Endothelial cell of umbilical vein (primary cell): ENCODE measurements at regions not wholly inside any gene's neighbourhood (a gene's known extent, or its start where the extent isn't known, plus 50 kb on each side); places are given as distances from the start of the nearest gene placed in this dataset.

Source experiments
- BruUV-seq: library from RNA; stranded (reverse); fragments of 400-500 nt; replicated peaks from 2 replicates; lab custom pipeline; 2021; lab: Mats Ljungman, UMichigan
- CTCF ChIA-PET: fragments of 300-600, 350-600 bp; sonication (Branson Sonifier 250); formaldehyde crosslinking; loops from one replicate; lab custom pipeline; 2021; ENCODE audit warnings: antibody characterized with exemption, inconsistent platforms; lab: Charles Lee
- POLR2A ChIA-PET: fragments of 300-600, 350-600 bp; sonication (Branson Sonifier 250); formaldehyde crosslinking; loops from one replicate; lab custom pipeline; 2021; ENCODE audit warnings: antibody characterized with exemption, inconsistent platforms; lab: Charles Lee
- DNase-seq: peaks from one replicate; pipeline ENCODE4 v3.0.0-alpha.2; 2011; ENCODE audit warnings: low read depth, low spot score
- FAIRE-seq: peaks from 2 replicates; lab custom pipeline; 2011; peaks lifted over from hg19 to GRCh38; lab: Jason Lieb, UNC
- H2AFZ ChIP-seq: 2 replicates; pipeline ENCODE4 v1.6.0; 2012; ENCODE audit warnings: low read depth, low read length, control low read depth, inconsistent platforms
- H3K27ac ChIP-seq: 2 replicates; pipeline ENCODE4 v1.5.1; 2011; ENCODE audit warnings: low read depth, mild to moderate bottlenecking, control low read depth, low read length, moderate library complexity; ENCODE audit not compliant: insufficient read depth
- H3K27me3 ChIP-seq, 2 experiments: 2 replicates each; pipeline versions ENCODE4 v1.6.0 to v1.6.1; 2011; ENCODE audit warnings: low read length in 2 of 2, mixed read lengths in 1 of 2; ENCODE audit not compliant: control insufficient read depth in 2 of 2, insufficient read depth in 2 of 2
- H3K36me3 ChIP-seq, 2 experiments: 2 replicates in 1 of 2; 3 replicates in 1 of 2; pipeline ENCODE4 v1.5.1; 2011; ENCODE audit warnings: low read length in 2 of 2, mild to moderate bottlenecking in 1 of 2, moderate library complexity in 1 of 2; ENCODE audit not compliant: control insufficient read depth in 2 of 2, insufficient read depth in 2 of 2; ENCODE audit errors: extremely low read depth in 1 of 2
- H3K4me1 ChIP-seq: 3 replicates; pipeline ENCODE4 v1.5.1; 2011; ENCODE audit warnings: mild to moderate bottlenecking, low read length; ENCODE audit not compliant: control insufficient read depth, insufficient read depth; ENCODE audit errors: extremely low read depth
- H3K4me2 ChIP-seq: 2 replicates; pipeline ENCODE4 v1.6.1; 2011; ENCODE audit warnings: low read length, control low read depth, mixed read lengths; ENCODE audit not compliant: insufficient read depth
- H3K4me3 ChIP-seq, 3 experiments: fragments of 200-600 bp in 1 of 3; sonication (generic), shearing (Covaris generic) in 1 of 3; replicated peaks in 1 of 3; 2 replicates each; pipeline ENCODE4 v1.5.1; 2011 to 2016; ENCODE audit warnings: control low read depth in 3 of 3, low read length in 3 of 3, mild to moderate bottlenecking in 2 of 3, inconsistent platforms in 1 of 3, low read depth in 1 of 3, moderate library complexity in 1 of 3; ENCODE audit not compliant: insufficient read depth in 1 of 3
- H3K79me2 ChIP-seq: 2 replicates; pipeline ENCODE4 v1.6.0; 2012; ENCODE audit warnings: low read length, inconsistent platforms; ENCODE audit not compliant: control insufficient read depth, insufficient read depth
- H3K9ac ChIP-seq: replicated peaks from 2 replicates; pipeline ENCODE3; 2011; ENCODE audit warnings: low read length, control low read depth; ENCODE audit not compliant: insufficient read depth; ENCODE audit errors: extremely low read depth
- H3K9me1 ChIP-seq: replicated peaks from 3 replicates; pipeline ENCODE4 v1.6.0; 2011; ENCODE audit warnings: mild to moderate bottlenecking, low read length; ENCODE audit not compliant: control insufficient read depth, insufficient read depth; ENCODE audit errors: extremely low read depth
- H3K9me3 ChIP-seq: replicated peaks from 2 replicates; pipeline ENCODE4 v1.5.1; 2012; ENCODE audit warnings: low read length, inconsistent platforms; ENCODE audit not compliant: control insufficient read depth, insufficient read depth
- H4K20me1 ChIP-seq: replicated peaks from 2 replicates; pipeline ENCODE3; 2011; ENCODE audit warnings: mild to moderate bottlenecking, low read length; ENCODE audit not compliant: control insufficient read depth, insufficient read depth; ENCODE audit errors: extremely low read depth
- EZH2 ChIP-seq: IDR thresholded peaks from 2 replicates; pipeline ENCODE4 v1.6.1; 2012; ENCODE audit warnings: borderline replicate concordance, low read depth, mild to moderate bottlenecking, moderate library complexity, low read length, inconsistent platforms; ENCODE audit not compliant: severe bottlenecking
- FOS ChIP-seq: IDR thresholded peaks from 2 replicates; pipeline ENCODE4 v1.6.1; 2011; ENCODE audit warnings: mild to moderate bottlenecking, low read length, moderate library complexity, borderline replicate concordance; ENCODE audit not compliant: insufficient read depth
- GATA2 ChIP-seq: IDR thresholded peaks from 2 replicates; pipeline ENCODE4 v1.7.0; 2011; ENCODE audit warnings: low read depth, mild to moderate bottlenecking, moderate library complexity, mixed read lengths, low read length; ENCODE audit not compliant: insufficient read length, insufficient read depth
- JUN ChIP-seq: IDR thresholded peaks from 2 replicates; pipeline ENCODE4 v1.6.1; 2011; ENCODE audit warnings: borderline replicate concordance, low read depth; ENCODE audit not compliant: insufficient read length, insufficient read depth
- MYC ChIP-seq: IDR thresholded peaks from one replicate; pipeline ENCODE4 v1.6.1; 2011; ENCODE audit warnings: mild to moderate bottlenecking, low read depth, low read length
- POLR2A ChIP-seq: IDR thresholded peaks from 2 replicates; pipeline ENCODE4 v1.6.1; 2012; ENCODE audit warnings: low read depth, mild to moderate bottlenecking, control low read depth, low read length
- POLR2AphosphoS5 ChIP-seq: IDR thresholded peaks from 2 replicates; pipeline ENCODE4 v1.6.1; 2012; ENCODE audit warnings: low read depth, mild to moderate bottlenecking, control low read depth, low read length, moderate library complexity; ENCODE audit not compliant: insufficient read depth
- dilution Hi-C: fragments of 300-500 bp; cut with MboI; formaldehyde crosslinking; loops from one replicate; pipeline ENCODE4 v1.15.0; 2019; ENCODE audit warnings: low sequenced_read_pairs; ENCODE audit not compliant: extremely low pct_ligation_motif_present
- intact Hi-C: fragments of 100-400 bp; cut with micrococcal nuclease; formaldehyde crosslinking; loops from one replicate; pipeline ENCODE4 v1.10.0; 2022
- TF ChIP-seq, protein P1 (sequence below): IDR thresholded peaks from 2 replicates; pipeline ENCODE4 v1.6.1; 2011; ENCODE audit not compliant: insufficient read depth, insufficient read length
- TF ChIP-seq, protein P2 (sequence below), 2 donors: IDR thresholded peaks; 1 replicate in 1 of 2; 2 replicates in 1 of 2; pipeline ENCODE4 v1.5.1; 2011; ENCODE audit warnings: low read length in 2 of 2, mild to moderate bottlenecking in 2 of 2, moderate library complexity in 2 of 2, control low read depth in 1 of 2, inconsistent platforms in 1 of 2, low read depth in 1 of 2; ENCODE audit not compliant: insufficient read depth in 1 of 2; ENCODE audit errors: extremely low read depth in 1 of 2

DNA sequence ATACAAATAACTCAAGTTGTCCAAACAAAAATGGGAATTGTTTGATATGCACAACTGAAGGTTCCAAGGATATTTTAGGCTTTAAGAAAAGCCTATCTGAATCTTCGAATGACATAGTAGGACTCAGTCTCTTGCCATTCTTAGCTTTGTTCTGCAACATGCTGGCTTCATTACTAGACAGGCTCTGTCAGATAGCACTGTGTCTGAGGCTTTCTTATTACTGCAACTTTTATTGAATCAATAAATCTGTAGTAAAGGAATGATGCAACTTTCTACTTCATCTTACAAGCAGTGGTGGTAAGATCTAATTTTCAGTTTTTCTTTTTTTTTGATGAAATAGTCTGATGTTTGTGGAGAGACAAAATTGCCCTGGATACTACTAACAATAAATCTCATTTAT lies 319.3 kb upstream of the CCDC179 start:
- Histone ChIP-seq H2AFZ (no peak overlapping the region), H4K20me1 (no peaks in the 10 kb centered on the region), H3K4me3 (no peak overlapping the region), H3K79me2 (no peaks in the 10 kb centered on the region), H3K9me3 (no peaks in the 10 kb centered on the region), H3K27ac (no peak overlapping the region), H3K4me1 (no peaks in the 10 kb centered on the region), H3K4me2 (no peak overlapping the region), H3K27me3 (no peaks in the 10 kb centered on the region), H3K9me1 (no peaks in the 10 kb centered on the region), H3K36me3 (no peaks in the 10 kb centered on the region), H3K9ac (no peak overlapping the region)
- intact Hi-C loops (no loop called here), dilution Hi-C loops (no loop called here)
- POLR2A ChIA-PET = no interaction called here
- no peak for DNase-seq
- no peak for FAIRE-seq
- TF ChIP-seq FOS (no peak), POLR2AphosphoS5 (no peak), EZH2 (no peak), POLR2A (no peak), GATA2 (no peak), JUN (no peak), MYC (no peak)
- TF ChIP-seq, protein P1, sequence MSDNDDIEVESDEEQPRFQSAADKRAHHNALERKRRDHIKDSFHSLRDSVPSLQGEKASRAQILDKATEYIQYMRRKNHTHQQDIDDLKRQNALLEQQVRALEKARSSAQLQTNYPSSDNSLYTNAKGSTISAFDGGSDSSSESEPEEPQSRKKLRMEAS = no peak
- TF ChIP-seq, protein P2, sequence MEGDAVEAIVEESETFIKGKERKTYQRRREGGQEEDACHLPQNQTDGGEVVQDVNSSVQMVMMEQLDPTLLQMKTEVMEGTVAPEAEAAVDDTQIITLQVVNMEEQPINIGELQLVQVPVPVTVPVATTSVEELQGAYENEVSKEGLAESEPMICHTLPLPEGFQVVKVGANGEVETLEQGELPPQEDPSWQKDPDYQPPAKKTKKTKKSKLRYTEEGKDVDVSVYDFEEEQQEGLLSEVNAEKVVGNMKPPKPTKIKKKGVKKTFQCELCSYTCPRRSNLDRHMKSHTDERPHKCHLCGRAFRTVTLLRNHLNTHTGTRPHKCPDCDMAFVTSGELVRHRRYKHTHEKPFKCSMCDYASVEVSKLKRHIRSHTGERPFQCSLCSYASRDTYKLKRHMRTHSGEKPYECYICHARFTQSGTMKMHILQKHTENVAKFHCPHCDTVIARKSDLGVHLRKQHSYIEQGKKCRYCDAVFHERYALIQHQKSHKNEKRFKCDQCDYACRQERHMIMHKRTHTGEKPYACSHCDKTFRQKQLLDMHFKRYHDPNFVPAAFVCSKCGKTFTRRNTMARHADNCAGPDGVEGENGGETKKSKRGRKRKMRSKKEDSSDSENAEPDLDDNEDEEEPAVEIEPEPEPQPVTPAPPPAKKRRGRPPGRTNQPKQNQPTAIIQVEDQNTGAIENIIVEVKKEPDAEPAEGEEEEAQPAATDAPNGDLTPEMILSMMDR (IDR thresholded peaks at IDR 0.05; ENCODE audit: extremely low read depth in 1 of 2, insufficient read depth in 1 of 2, low read depth in 1 of 2, low read length in 2 of 2) = no peak
- CTCF ChIA-PET = no interaction called here
- BruUV-seq = no TSS peak
